ENCODE measurements at regions not wholly inside any gene's neighbourhood (a gene's known extent, or its start where the extent isn't known, plus 50 kb on each side); places are given as distances from the start of the nearest gene placed in this dataset.
"Not testable (repeated sequence)": the region's sequence is repeated elsewhere in the genome, so short reads cannot be mapped to it uniquely, and the experiment has no call there.

- ATAC-seq = no peak
- Mint-ChIP-seq H3K36me3 (no peaks in the 10 kb centered on the region), H3K27ac (no peak overlapping the region), H3K4me1 (no peaks in the 10 kb centered on the region), H3K4me3 (no peak overlapping the region), H3K9me3 (peaks cover 4% of the 10 kb centered on the region)
- peak in 1 of 2 donors; percentile 8 for DNase-seq (ENCODE audit: low spot score in 2 of 2)
Measured at GRCh38 chr18:62460851-62461300, 61.9 kb upstream of the ZCCHC2 start.

DNA sequence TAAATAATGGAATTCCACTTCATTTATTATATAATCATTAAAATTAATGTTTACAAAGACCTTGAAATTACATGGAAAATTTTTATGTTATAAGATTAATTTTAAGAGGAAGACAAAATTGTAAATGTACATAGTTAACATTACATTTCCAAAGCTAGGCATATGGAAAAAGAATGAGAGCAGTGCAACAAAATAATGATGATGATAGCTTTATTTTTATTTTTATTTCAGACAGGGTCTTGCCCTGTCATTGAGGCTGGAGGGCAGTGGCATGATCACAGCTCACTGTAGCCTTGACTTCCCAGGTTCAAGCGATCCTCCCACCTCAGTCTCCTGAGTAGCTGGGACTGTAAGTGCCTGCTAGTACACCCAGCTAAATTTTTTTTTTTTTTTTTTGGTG, 61.2 kb upstream of the ZCCHC2 start:
- peak in 1 of 2 donors; percentile 7 for DNase-seq (ENCODE audit: low spot score in 2 of 2)
- H3K9me3 Mint-ChIP-seq = peaks cover 4% of the 10 kb centered on the region
- no peak overlapping the region for H3K27ac Mint-ChIP-seq
- ATAC-seq = no peak
- no peaks in the 10 kb centered on the region for H3K4me1 Mint-ChIP-seq
- H3K36me3 Mint-ChIP-seq = no peaks in the 10 kb centered on the region
- no peak overlapping the region for H3K4me3 Mint-ChIP-seq

DNA sequence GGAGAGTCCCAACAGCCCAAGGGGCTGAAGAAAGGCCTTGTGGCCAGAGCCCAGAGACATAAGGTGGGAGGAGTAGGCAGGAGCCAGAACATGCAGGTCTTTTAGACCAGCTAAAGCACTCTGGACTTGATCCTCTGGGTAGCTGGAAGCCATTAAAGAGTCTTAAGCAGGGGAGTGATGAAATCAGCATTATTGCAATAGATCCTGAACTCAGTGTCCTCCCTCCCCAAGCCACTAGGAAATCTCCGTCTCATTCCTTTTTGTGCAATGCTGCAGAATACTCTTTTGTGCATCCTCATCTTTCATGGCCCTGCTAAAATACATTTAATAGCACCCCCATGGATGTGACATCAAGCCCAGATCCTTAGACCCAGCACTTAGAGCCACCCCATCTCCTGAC, 58.6 kb upstream of the ZCCHC2 start:
- ATAC-seq (no peak), DNase-seq (ENCODE audit: low spot score in 2 of 2) (peak in 1 of 2 donors; percentile 33)
- Mint-ChIP-seq H3K36me3 (no peaks in the 10 kb centered on the region), H3K4me1 (no peaks in the 10 kb centered on the region), H3K9me3 (peaks cover 9% of the 10 kb centered on the region), H3K27ac (no peak overlapping the region), H3K4me3 (no peak overlapping the region)

DNA sequence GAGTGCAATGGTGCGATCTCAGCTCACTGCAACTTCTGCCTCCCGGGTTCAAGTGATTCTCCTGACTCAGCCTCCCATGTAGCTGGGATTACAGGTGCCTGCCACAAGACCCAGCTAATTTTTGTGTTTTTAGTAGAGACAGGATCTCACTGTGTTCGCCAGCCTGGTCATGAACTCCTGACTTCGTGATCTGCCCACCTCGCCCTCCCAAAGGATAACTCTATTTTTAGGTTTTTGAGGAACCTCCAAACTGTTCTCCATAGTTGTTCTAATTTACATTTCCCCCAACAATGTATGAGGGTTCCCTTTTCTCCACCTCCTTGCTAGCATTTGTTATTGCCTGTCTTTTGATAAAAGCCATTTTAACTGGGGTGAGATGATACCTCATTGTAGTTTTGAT, 53.7 kb upstream of the ZCCHC2 start:
- not testable (repeated sequence) for ATAC-seq; H3K36me3 Mint-ChIP-seq; H3K4me3 Mint-ChIP-seq; H3K27ac Mint-ChIP-seq; H3K4me1 Mint-ChIP-seq; DNase-seq (ENCODE audit: low spot score in 2 of 2)
- H3K9me3 Mint-ChIP-seq = peaks cover 24% of the 10 kb centered on the region

All from stimulated activated effector memory CD8-positive, alpha-beta T cell treated with anti-CD3 and anti-CD28 coated beads, Interleukin-12 subunit alpha, Interleukin-12 subunit beta, amount 100 ng/mL, for 72 hours (primary cell).